HUES6 (cell line): ENCODE measurements at regions not wholly inside any gene's neighbourhood (a gene's known extent, or its start where the extent isn't known, plus 50 kb on each side); places are given as distances from the start of the nearest gene placed in this dataset.

Experiments
- H3K27ac ChIP-seq: 2 replicates; pipeline ENCODE4 v1.7.0; 2013; ENCODE audit warnings: low read depth, mild to moderate bottlenecking, low read length, inconsistent platforms
- H3K27me3 ChIP-seq: 2 replicates; pipeline ENCODE4 v1.6.1; 2013; ENCODE audit warnings: low read length; ENCODE audit not compliant: control insufficient read depth, insufficient read depth
- H3K36me3 ChIP-seq: 2 replicates; pipeline ENCODE4 v1.6.1; 2013; ENCODE audit warnings: low read length; ENCODE audit not compliant: control insufficient read depth, insufficient read depth
- H3K4me1 ChIP-seq: 2 replicates; pipeline ENCODE4 v1.6.1; 2013; ENCODE audit warnings: low read length; ENCODE audit not compliant: control insufficient read depth, insufficient read depth
- H3K4me3 ChIP-seq: 2 replicates; pipeline ENCODE4 v1.5.1; 2013; ENCODE audit warnings: low read depth, low read length
- H3K9ac ChIP-seq: one replicate; pipeline ENCODE4 v1.6.1; 2013; ENCODE audit warnings: mild to moderate bottlenecking, low read length
- H3K9me3 ChIP-seq: 2 replicates; pipeline ENCODE4 v1.6.1; 2013; ENCODE audit warnings: low read depth, low read length; ENCODE audit not compliant: control insufficient read depth, insufficient read depth

DNA sequence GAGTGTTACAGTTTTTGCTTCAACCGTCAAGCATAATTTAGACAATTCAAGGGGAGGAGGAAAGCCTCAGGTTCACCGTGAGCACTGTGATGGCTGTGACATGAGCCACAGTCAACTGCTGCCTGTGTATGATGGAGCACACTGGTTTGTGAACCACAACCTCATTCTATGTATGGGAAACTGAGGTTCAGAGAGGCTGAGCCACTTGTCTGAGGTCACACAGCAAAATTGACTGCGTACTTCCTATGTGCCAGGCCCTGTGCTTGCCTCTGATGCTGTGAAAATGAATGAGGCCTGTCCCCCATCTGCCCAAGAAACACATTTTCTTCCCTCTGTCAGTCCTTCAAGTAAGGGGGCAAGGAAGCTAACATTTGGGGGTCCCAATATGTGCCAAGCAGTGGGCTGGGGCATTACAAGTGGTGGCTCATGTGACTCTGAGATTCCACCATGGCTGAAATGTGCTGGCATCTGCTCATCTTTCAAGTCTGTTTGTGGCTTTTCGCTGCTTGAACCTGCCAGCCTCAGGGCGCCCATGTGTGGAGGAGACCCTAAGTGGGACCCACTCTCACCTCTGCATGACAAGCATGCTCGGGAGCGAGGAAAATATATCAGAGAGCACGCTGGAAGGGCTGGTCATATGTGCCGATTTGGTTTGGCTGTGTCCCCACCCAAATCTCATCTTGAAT is 79.7 kb downstream of the ADRA2C start:
- no peak overlapping the region for H3K9ac ChIP-seq
- H3K27me3 ChIP-seq, result no peaks in the 10 kb centered on the region
- no peak overlapping the region for H3K4me3 ChIP-seq
- H3K36me3 ChIP-seq, result no peaks in the 10 kb centered on the region
- H3K27ac ChIP-seq, result no peak overlapping the region
- peaks cover 5% of the 10 kb centered on the region; the same call in 1 of the 2 replicates for H3K4me1 ChIP-seq
- peaks cover 24% of the 10 kb centered on the region for H3K9me3 ChIP-seq

DNA sequence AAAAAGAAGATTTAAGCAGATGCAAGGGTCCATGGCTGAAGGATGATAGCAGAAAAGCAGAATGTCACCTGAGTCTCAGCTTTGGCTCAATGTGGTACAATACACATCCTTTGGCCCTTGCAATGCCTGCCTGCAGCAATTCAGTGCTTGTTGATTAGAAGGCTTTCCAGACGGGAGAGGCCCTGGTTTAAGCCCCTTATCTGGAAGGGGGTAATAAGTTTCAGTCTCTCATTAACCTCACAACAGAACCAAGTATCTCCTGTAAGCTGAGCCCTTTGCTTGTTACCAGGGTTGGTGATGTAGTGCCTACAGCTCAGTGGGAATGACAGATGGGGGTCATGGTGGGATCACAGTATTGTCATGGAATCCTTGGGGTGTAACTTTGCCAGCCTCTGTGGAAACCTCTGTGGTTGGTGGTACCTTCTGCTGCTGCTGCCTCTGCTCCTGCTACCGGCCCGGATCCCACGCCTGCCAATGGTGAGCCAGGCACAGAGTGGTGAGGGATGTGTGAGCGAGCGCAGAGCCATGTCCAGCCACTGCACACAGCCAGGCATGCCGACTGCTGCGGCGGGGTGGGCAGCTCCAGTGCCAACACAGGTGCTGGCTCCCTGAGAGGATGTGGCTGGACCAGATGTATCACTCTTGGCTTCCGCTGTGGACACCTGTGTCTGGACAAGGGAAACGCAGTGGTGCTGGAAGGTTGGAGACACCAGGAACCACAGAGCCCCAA is 81.2 kb downstream of the ADRA2C start:
- H3K36me3 ChIP-seq, result no peaks in the 10 kb centered on the region
- H3K9ac ChIP-seq, result no peak overlapping the region
- H3K4me1 ChIP-seq, result peaks cover 18% of the 10 kb centered on the region
- no peaks in the 10 kb centered on the region for H3K27me3 ChIP-seq
- H3K9me3 ChIP-seq, result peaks cover 27% of the 10 kb centered on the region
- H3K27ac ChIP-seq, result no peak overlapping the region
- H3K4me3 ChIP-seq, result no peak overlapping the region

DNA sequence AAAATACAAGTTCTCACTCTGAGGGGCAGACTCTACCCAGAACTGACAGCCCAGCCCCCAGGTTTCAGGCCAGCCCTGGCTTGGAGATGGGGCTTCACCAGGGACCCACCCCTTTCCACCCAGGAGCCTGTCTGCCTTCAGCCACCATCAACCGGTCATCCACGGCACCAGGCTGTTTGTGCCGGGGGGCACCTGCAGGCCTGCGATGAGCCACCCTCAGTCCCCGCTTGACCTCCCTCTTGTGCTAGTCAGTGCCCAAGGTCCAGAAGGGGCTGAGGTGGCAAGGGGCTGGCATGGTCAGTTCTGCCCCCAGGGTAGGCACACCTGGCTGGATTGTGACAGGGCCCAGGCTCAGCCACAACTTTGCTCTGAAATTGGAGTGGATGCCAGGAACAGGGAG is 82.1 kb downstream of the ADRA2C start:
- Histone ChIP-seq H3K4me1 (peaks cover 24% of the 10 kb centered on the region), H3K36me3 (no peaks in the 10 kb centered on the region), H3K4me3 (no peak overlapping the region), H3K27me3 (no peaks in the 10 kb centered on the region), H3K9ac (no peak overlapping the region), H3K9me3 (peaks cover 27% of the 10 kb centered on the region), H3K27ac (no peak overlapping the region)

DNA sequence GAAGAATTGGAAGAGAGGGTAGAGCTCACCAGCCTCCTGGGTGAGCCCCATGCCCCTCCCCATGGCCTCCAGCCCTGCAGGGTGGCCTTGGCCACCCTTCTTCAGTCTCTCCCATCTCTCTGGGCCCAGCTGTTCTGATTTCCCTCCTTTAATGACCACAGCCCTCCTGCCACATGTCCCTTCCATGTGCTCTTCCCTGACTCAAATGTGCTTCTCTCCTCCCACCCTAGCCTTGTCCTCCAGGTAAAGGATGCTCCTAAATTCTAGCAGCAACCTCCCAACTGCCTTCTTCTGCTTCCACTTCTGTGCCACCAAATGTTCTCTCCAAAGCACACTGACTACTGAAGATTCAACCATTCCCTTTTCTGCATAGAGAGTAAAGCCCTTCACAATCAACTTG is 83.0 kb downstream of the ADRA2C start:
- Histone ChIP-seq H3K27me3 (no peaks in the 10 kb centered on the region), H3K9me3 (peaks cover 27% of the 10 kb centered on the region)

DNA sequence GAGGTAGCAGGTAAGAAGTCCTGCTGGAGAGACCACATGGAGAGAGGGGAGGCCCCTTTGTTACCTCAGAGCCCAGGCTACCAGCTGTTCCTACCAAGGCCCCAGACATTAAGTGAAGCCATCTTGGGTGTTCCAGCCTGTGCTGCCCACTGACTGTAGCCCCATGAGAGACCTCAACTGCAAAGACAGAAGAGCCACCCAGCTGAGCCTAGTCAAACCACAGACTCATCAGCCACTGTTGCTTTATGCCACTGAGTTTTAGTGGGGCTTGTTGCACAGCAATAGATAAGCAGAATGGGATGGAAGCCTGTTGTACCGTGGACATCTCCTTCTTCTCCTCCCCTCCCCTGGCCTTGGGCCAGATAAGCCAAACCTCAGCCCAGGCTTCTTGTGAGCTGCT is 83.9 kb downstream of the ADRA2C start:
- H3K27me3 ChIP-seq, result no peaks in the 10 kb centered on the region
- H3K9ac ChIP-seq, result no peak overlapping the region
- H3K4me1 ChIP-seq, result peaks cover 25% of the 10 kb centered on the region
- no peaks in the 10 kb centered on the region for H3K36me3 ChIP-seq
- no peak overlapping the region for H3K27ac ChIP-seq
- no peak overlapping the region for H3K4me3 ChIP-seq
- peaks cover 27% of the 10 kb centered on the region for H3K9me3 ChIP-seq

More for the DNA sequence above, 83.0 kb downstream of the ADRA2C start:
- no peak overlapping the region for H3K27ac ChIP-seq
- no peaks in the 10 kb centered on the region for H3K36me3 ChIP-seq
- peaks cover 24% of the 10 kb centered on the region for H3K4me1 ChIP-seq
- no peak overlapping the region for H3K9ac ChIP-seq
- no peak overlapping the region for H3K4me3 ChIP-seq

DNA sequence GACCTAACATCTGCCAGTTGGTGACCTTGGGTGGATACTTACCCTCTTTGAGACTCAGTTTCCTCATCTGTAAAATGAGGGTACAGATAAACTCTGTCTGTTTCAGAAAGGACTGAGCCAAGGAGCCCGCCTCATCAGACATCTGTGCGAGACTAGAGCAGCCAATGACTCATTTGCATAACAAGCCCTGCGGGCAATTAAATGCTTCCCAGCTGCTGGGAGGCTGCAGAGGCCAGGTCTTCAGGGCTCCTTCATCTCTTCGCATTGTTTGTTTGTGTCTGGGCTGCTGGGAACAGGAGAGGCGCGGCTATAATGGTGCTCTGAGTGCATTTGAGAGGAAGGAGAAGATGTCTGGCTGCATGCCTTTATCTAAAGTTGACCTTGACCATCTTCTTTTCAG is 85.0 kb downstream of the ADRA2C start:
- Histone ChIP-seq H3K4me3 (no peak overlapping the region), H3K9me3 (peaks cover 22% of the 10 kb centered on the region), H3K4me1 (peaks cover 28% of the 10 kb centered on the region), H3K27me3 (no peaks in the 10 kb centered on the region), H3K27ac (no peak overlapping the region; the same call in 1 of the 2 replicates), H3K9ac (peak overlapping the region; percentile 57), H3K36me3 (no peaks in the 10 kb centered on the region)

DNA sequence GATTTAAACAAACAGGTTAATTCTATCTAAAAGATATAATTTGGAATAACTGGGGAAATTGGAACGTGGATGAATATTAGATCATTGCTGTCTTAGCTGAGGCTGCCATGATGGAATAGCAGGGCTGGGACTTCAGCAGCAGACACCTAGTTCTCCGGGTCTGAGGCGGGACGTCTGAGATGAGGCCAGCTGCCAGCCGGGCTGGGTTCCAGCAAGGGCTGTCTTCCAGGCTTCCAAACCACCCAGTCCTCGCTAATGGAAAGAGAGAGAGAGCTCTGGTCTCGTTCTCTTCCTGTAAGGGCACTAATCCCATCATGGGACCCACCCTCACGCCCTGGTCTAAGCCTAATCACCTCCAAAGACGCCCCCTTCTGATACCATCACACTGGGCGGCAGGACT is 85.7 kb downstream of the ADRA2C start:
- H3K9ac ChIP-seq, result peak overlapping the region; percentile 57

DNA sequence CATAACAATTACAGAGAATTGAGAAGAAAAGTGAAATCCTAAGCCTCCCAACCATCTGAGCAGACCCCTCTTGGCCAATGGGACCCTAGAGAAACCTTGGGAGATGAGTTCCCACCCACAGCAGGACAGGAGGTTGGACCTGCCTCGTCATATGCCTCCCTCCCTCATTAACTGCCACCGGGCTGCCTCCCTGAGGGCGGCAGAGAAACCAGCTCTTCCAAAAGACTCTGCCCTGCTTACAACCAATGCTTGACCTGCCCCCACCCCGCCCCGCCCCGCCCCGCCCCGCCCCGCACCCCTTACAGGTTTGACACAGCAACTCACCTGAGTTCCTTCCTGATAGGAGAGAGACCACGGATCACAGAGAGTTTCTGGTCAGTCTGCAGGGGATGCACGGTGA is 86.1 kb downstream of the ADRA2C start:
- Histone ChIP-seq H3K36me3 (no peaks in the 10 kb centered on the region), H3K4me3 (no peak overlapping the region), H3K4me1 (peaks cover 28% of the 10 kb centered on the region), H3K27me3 (no peaks in the 10 kb centered on the region), H3K27ac (no peak overlapping the region), H3K9ac (no peak overlapping the region), H3K9me3 (peaks cover 22% of the 10 kb centered on the region)

More for the DNA sequence above, 85.7 kb downstream of the ADRA2C start:
- peaks cover 28% of the 10 kb centered on the region for H3K4me1 ChIP-seq
- H3K36me3 ChIP-seq, result no peaks in the 10 kb centered on the region
- no peaks in the 10 kb centered on the region for H3K27me3 ChIP-seq
- no peak overlapping the region for H3K4me3 ChIP-seq
- no peak overlapping the region; the same call in 1 of the 2 replicates for H3K27ac ChIP-seq
- peaks cover 22% of the 10 kb centered on the region for H3K9me3 ChIP-seq

DNA sequence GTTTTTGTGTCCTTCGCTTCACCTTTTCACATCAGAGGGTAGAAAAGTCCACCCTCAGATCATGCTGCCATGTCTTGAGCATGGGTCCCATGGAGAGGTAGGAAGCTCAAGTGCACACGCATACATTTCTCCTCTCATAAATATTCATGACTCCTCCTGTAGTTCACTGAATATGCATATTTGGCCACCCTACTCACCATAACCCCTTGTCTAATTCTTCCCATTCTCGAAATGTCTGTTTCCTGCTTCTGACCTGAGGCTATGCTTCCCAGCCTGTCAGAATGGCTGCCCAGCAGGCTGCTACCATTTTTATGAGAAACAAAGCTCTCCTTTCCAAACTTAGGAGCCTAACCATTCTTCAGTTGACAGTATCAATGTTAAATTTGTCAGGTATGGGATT is 86.5 kb downstream of the ADRA2C start:
- Histone ChIP-seq H3K9ac (no peak overlapping the region), H3K4me1 (peaks cover 24% of the 10 kb centered on the region), H3K9me3 (peaks cover 22% of the 10 kb centered on the region), H3K27ac (no peak overlapping the region), H3K27me3 (no peaks in the 10 kb centered on the region), H3K4me3 (no peak overlapping the region), H3K36me3 (no peaks in the 10 kb centered on the region)

DNA sequence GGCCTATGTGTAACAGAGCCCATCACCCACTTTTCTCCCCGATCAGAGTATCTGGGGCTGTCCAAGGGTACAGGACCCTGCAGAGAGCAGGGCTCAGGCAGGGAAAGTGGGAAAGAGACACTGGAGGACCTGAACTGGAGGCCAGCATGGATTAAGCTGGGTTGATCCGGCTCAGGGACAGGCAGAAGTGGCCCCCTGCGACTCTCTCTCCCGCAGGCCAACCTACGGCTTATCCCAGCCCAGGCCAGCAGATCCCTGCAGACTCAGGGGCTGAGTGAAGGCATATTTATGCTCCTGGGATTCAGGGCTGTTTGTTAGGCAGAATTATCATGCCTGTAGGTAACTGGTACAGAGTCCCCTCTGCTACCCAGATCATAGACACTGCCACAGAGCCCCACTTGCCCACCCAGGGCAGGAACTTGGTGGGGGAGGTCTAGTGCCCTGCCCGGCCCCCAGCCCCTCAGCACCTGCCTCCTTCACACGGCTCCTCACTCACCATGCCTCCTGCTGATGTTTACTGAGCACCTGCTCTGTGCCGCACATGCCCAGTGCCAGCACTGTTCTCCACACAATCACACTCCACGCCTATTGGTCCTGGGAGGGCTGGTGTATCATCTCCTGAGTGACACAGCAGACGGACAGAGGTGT is 87.3 kb downstream of the ADRA2C start:
- no peak overlapping the region for H3K27ac ChIP-seq
- no peaks in the 10 kb centered on the region for H3K27me3 ChIP-seq
- H3K9ac ChIP-seq, result no peak overlapping the region
- peaks cover 24% of the 10 kb centered on the region for H3K4me1 ChIP-seq
- no peak overlapping the region for H3K4me3 ChIP-seq
- no peaks in the 10 kb centered on the region for H3K36me3 ChIP-seq
- peaks cover 22% of the 10 kb centered on the region for H3K9me3 ChIP-seq

DNA sequence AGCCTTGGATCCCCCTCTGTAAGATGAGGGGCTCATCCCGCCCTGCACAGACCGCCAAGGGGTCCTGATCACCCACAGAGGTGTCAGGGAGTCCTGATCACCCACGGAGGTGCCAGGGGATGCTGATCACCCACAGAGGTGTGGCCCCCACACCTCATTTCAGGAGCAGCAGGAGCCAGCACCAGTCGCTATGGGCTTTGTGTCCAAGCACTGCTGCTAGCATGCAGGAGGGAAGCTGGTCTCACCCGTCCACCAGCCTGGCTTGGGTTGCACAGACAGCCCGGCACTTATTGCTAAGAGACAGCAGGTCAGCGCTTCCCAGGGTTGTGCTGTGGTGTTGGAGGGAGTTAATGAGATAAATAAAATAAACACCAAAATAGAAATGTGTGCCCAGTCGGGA is 88.5 kb downstream of the ADRA2C start:
- H3K4me3 ChIP-seq, result no peak overlapping the region
- H3K9ac ChIP-seq, result no peak overlapping the region
- H3K36me3 ChIP-seq, result no peaks in the 10 kb centered on the region
- no peaks in the 10 kb centered on the region for H3K27me3 ChIP-seq
- H3K9me3 ChIP-seq, result peaks cover 14% of the 10 kb centered on the region
- H3K4me1 ChIP-seq, result peaks cover 24% of the 10 kb centered on the region
- no peak overlapping the region for H3K27ac ChIP-seq
